22Rv1 (cell line): ENCODE measurements at regions not wholly inside any gene's neighbourhood (a gene's known extent, or its start where the extent isn't known, plus 50 kb on each side); places are given as distances from the start of the nearest gene placed in this dataset.

ENCODE experiments used
- ZFX ChIP-seq: fragments of 450-650 bp; IDR thresholded peaks from 2 replicates; pipeline ENCODE4 v1.6.1; 2017; ENCODE audit warnings: antibody characterized with exemption, borderline replicate concordance
- TF ChIP-seq, protein P1 (sequence below): fragments of 450-650 bp; IDR thresholded peaks from 2 replicates; pipeline ENCODE4 v1.5.1; 2017; ENCODE audit warnings: mild to moderate bottlenecking

DNA sequence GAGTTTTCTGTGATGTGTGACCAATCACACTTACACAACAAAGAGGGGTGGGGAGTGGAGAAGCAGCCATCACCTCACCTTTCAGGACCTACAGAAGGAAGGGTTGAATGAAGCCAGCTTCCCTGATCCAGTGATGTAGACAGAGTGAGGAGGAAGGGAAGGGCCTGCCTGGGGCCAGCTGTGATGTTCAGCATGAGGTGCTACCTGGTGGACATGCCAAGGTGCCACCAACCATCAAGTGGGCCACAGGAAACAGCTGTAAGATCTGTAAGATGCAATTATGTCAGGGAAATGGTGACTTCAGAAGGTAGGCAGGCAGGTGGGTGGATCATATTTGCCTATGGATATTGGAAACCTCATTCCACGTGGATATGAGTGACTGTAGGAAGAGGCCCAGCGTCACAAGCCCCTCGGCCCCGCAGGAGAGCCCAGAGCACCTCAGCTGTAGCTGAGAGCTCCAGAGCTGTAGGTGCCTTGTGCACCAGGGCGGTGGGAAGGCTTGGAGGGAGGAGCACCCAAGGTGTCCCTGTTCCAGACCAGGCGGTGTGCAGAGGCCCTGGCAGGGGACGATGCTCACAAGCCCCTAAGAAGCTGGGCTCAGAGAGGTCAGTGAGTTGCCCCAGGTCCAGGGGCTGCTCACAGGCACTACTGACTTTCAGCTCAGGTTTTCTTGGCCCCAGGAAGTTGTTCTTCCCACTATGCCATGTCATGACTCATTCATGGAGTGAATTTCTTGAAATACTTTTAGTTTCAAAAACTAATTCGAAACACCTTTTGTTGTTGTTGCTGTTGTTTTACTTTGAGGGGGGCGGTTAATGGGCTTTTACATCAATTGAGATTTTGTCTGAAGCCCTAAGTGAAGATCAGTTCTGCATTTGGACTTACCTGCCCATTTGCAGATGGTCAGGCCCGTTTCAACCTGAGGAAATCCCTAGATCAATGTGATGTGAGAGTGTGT is 94.2 kb upstream of the ALDH1A3 start:
- TF ChIP-seq, protein P1, sequence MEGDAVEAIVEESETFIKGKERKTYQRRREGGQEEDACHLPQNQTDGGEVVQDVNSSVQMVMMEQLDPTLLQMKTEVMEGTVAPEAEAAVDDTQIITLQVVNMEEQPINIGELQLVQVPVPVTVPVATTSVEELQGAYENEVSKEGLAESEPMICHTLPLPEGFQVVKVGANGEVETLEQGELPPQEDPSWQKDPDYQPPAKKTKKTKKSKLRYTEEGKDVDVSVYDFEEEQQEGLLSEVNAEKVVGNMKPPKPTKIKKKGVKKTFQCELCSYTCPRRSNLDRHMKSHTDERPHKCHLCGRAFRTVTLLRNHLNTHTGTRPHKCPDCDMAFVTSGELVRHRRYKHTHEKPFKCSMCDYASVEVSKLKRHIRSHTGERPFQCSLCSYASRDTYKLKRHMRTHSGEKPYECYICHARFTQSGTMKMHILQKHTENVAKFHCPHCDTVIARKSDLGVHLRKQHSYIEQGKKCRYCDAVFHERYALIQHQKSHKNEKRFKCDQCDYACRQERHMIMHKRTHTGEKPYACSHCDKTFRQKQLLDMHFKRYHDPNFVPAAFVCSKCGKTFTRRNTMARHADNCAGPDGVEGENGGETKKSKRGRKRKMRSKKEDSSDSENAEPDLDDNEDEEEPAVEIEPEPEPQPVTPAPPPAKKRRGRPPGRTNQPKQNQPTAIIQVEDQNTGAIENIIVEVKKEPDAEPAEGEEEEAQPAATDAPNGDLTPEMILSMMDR, result no peak
- no peak for TF ChIP-seq ZFX
